HG02623 (cell line): ENCODE measurements at regions not wholly inside any gene's neighbourhood (a gene's known extent, or its start where the extent isn't known, plus 50 kb on each side); places are given as distances from the start of the nearest gene placed in this dataset.

Experiments used
- ATAC-seq: cut with Tn5 transposase; IDR thresholded peaks from one replicate; pipeline ENCODE4 v1.9.1; 2021; ENCODE audit warnings: moderate library complexity; ENCODE audit not compliant: unreplicated experiment

DNA sequence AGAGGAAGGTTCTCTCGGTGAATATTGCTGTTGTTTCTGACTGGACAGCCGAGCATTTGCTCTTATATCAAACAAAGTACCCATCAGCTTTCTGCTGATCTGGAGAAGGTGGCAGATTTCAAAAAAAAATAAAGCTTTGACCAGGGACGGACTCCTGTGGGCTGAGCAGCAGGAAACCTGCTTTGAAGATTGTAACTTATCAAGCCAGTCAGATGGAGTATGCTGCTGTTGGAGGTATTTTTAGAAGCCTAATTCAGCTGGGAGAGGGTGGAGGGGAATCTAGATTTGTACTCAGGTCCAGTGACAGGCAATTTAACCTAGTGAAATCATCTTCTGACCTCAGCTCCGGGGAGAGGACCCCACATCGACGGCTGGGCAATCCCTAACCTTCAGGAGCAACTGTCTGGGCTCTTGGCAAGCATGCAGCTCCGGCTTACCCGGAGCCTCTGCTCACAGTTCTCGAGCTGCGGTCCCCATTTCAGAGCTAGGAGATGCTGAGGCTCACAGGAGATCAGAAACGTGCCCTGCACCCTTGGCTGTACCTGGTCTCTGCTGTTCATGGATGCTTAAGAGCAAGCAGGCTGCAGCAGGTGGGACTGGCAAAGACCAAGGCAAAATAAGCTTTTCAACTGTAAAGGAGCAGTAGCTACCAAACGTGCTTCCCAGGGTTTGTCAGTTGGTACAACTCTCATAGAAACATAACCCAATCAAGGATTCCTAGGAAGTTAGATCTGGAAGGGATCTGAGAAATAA, 89.3 kb upstream of the ST8SIA2 start:
- ATAC-seq: no peak

DNA sequence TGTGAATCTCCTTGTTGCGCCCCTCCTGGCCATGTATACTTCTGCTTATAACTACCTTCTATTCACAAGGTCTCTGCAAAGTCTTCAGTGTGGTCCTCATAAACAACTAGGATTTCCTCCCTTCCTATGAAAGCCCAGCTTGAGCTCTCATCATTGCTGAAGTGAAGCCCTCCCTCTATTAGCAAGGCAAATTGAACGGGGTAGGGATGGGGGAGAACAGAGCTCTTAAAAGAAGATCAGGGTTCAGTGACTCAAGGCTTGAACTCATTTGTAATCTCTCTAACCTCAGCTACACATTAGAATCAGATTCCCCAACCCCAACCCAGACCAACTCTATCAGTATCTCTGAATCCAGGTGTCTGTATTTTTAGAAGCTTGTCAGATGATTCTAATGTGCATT, 88.3 kb upstream of the ST8SIA2 start:
- ATAC-seq: no peak

DNA sequence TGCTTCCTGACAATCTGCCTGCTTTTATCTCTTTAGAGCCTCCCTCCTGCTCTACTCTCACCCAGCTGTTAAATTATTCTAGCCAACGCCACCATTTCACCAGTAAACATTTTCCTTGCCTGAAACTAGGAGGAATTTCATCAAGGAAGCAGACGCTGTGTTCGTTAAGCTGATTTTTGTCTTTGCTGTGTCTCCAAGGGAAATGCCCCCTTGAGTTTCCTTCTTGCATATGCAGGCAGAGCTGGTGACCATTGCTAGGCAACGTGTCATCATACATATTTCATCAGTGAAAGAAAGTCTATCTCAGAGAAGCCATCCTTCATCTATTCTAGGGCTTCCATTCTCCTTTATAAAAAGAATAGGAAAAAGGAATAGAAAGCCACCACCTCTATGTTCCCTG, 87.0 kb upstream of the ST8SIA2 start:
- no peak for ATAC-seq

DNA sequence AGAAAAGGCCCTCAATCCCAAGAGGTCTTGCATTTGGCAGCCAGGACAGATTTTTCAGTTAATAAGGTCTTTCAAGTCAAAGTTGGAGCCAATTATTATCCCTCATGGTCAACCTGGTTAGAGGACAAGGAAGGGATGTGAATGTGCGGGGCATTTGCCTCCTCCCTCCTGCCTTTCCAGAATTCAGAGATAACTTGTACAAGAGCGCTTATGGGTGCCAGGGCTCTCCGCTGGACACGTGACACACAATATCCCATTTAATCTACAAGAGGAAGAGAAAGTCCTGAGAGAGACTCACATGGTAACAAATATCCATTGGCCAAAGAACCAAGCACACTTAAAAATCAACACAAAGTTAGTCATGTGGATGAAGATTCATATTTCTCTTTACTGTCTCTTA, 78.5 kb upstream of the ST8SIA2 start:
- ATAC-seq: no peak

DNA sequence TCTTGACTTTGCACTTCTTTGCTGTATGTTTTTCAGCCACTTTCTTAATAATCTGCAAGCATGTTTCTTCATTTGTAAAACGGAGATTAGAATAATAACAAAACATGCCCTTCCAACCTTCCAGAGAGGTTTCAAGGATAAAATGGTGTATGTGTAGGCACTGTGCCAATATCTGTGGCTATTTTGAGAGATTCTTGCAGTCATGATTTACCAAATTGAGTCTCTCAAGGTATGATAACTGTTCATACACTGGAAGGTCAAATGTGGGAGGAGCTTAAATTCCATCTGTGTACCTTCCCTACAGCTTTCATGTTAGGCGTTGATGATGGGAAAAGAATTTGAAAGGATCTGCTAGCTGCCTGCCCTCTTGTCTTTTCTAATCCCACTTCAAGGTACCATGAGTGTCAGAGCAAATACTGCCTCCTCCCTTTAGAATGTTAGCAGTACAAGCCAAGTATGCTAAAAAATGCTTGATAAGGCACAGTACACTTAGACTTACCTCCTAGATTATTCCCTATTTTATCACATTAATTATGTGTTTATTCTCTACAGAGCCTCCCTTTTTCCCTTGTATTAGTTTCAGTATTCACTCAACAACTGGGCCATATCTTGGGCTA, 78.0 kb upstream of the ST8SIA2 start:
- no peak for ATAC-seq

DNA sequence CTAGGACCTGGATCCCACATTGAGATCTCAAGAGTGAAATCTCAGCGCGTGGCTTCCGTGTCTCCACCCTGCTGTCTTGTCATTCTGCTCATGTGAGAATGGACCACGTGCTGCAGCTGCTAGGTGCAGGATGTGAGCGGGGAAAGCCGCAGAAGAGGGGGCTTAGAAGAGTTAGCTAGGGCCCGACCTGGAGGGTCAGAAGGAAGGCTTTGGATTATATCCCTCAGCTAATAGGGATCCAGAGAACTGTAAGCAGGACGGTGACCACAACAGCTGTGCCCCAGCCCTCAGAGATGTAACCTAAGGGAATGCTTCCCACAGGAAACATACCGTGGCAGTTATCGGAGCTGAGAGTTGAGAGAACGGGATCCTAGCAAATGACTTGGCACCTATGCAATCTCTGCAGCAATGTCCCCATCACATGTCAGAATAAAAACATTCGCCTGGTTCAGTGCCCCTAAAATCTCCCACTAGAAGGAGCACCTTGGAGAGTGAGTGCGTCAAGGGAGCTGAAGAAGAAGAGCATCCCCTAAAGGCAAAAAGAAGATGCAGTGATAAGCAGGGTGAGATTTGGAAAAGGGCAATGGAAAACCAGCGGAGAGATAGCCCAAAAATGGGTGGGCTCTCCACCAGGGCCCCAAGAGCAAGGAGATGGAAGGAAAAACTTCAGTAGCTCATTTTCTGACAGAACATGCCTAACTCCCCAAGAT, 76.9 kb upstream of the ST8SIA2 start:
- ATAC-seq: no peak

DNA sequence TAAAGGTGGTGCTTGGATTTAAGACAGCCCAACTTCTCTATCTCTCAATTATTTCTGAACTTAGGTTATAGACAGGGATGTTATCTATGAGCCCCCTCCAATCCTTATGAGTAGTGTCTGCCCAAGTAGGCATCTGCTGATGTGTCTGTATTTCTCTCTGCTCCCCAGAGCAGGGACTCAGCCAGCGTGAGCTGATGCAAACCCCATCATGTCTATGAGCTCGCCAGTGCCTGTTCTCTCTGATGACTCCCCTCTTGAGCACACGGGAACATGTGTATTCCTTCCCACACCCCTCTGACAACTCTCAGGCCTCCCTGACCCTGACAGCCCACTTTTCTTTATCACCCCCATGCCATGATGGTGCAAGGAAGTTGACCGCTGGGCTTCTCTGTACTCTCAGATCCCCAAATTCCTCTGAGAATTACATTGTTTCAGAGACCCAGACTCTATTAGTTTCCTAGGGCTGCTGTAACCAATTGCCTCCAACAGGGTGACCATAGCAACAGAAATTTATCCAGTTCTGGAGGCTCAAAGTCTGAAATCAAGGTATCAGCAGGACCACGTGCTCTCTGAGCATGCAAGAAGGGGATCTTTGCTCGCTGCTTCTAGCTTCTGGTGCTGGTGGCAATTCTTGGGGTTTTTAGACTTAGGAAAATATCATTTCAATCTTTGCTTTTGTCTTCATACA, 73.5 kb upstream of the ST8SIA2 start:
- no peak for ATAC-seq

DNA sequence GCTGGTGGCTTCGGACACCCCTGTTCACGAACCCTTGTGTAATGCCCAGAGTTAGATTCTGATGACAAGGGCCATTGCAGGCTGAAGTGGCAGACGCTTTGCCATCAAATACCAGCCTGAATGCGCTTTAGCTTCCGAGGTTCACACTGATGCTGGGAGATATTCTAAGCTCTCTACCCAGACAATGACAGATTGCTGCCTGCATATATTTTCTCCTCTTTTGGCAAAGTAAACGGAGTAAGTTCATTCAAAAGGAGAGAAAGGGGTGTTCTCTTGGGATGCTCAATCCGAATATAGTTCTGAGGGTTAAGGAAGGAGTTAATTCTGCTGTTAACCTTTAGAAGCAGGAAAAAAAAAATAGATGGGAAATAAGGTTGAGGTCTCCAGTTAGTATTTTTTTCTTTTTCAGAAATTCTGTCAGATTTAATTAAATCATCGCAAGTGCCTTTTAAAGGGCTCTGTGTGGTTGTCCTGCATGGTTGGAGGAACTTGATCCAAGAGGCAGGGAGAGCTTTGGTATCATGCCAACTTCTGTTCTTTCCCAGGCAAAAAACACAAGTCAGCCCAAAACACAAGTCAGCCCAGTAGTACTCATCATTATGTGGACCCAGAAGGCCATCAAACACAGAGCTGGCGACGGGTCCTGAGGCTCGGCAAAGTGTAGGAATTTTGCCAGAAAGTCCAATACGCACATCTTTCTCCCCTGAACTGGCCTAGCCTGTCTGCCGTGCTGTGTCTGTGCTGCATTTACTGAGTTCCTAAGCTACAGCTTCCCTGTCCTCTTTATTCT, 70.9 kb upstream of the ST8SIA2 start:
- no peak for ATAC-seq

DNA sequence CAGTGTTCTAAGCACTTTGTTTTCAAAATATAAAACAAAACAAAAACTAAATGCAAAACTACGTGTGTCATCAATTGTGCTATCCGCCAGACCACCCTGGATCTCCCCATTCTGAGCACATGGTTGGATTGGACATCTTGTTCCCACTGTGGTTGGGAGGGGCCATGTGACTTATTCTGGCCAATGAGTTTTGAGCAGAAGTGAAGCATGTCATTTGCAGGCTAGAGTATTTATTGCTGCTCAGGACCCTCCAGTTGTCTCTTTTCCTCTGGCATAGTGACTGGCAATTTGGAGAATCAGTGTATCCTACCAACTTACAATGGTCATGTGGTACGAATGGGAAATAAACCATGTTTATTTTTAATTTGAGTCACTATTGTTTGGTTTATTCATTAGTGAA, 70.2 kb upstream of the ST8SIA2 start:
- ATAC-seq: no peak

DNA sequence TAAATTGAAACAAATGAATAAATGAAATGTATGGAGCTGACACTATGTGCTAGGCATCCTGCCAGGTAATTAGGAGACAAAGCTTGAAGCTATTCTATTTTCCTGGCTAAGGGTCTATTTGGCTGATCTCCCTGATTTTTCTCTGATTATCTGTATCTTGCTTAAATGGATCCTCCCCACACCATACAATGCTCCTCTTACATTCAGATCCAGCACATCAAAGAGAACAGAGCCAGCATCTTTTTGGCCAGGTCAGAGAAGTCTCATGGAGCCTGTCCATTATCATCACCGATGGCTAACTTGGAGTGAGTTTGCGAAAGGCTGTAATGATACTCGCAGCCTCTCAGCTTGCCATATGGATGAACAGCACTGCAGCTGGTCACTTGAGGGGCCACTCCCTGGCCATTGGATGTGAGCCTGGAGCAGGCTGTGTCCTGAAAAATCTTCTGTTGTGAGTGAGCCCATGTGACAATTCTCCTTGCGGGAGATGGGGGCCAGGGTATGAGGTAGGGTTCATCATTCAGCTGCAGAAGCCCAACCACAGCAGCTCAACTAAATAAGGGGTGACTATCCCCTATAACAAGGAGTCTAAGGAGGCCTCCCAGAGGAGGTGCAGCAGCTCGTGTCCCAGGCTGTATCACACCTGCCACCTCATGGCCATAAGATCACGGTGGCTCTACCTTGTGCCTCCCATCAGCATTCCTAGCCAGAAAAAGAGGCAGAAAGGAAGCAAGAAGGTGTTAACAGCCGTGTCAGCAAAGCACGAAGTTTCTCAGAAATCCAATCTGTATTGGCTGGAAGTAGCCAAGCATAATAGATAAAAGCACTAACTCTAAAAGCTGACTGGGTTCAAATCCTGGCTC, 69.3 kb upstream of the ST8SIA2 start:
- no peak for ATAC-seq

DNA sequence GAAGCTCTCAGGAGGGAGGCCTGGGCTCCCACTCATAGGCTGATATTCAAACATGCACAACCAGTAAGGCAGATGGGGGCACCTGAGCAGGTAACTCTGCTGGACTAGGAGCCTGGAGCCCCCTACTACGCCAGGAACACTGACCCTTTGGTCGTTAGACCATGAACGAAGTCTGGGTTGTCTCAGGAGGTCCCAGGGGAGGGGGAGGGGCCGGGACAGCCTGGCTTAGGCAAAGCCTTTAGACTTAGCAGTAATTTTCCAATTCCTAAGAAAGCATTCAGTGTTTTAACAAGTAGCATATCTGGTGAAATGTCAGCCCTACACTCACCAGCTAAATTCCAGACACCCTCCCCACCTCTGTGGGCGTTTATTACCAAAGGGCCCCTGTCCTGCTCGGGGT, 67.4 kb upstream of the ST8SIA2 start:
- ATAC-seq: no peak

DNA sequence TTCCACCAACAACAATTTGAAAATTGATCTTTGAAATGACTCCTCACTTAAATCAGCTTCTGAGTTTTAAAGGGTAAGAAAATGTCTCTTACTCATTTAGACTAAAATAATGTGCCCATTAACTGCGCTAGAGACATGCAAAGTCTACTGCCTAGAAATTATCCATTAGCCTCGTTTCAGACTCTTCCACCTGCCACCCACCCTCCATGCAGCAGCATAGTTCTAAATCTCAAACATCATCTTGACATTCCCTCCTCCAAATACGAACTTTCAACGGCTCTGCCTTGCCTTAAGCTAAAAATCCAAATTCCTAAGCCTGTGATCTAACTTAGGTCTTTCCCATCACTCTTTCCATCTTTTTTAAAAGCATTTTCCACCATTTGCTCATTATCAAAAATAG, 66.6 kb upstream of the ST8SIA2 start:
- no peak for ATAC-seq

DNA sequence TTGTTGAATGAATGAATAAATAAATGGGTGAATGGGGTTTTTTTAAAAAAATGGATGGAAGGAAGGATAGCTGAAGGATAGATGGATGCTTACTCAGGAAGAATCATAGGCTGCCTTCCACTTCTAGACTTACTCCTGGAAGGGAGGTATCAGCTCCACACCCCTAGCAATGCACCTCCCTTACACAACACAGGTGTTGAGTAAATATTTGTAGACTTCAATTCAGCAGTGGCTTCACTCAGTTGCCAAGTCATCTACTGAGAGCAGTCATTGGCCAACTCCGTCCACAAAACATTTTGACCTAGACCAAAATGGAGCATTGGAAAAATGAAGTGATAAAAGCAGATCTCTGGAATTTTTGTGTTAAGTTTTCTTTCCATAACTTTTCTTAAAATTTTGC, 65.5 kb upstream of the ST8SIA2 start:
- ATAC-seq: no peak

DNA sequence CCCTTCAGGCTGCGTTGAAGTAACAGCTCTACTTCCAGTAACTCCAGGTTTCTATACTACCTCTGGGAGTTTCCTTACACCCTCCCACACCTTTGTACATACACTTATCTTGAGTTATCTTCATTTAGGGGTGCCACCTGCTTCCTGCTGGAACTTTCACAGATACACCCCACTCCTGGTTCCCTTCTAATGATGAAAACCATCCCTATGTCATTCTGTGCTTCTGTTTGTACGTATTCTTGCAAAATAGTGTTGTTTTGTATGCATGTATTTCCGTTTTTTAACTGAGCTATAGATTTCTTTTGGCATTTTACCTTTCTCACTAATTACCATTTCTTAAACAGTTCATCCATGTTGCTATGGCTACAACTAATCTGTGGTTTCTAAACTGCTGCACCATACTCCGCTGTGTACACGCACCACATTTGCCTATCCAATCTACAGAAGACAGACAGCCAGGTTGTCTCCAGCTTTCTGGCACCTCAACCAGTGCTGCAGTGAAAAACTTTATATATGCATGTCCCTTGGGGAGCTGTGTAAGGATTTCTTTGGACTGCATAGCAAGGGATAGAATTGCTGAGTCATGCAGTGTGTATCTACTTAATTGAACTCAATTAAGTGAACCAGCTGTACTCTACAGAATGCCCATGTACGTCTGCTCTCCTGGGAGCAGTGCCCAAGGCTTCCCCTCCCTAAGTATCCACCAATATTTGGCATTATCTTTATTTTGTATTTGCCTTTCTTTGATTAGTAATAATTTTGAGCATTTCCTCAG, 61.4 kb upstream of the ST8SIA2 start:
- ATAC-seq: no peak

DNA sequence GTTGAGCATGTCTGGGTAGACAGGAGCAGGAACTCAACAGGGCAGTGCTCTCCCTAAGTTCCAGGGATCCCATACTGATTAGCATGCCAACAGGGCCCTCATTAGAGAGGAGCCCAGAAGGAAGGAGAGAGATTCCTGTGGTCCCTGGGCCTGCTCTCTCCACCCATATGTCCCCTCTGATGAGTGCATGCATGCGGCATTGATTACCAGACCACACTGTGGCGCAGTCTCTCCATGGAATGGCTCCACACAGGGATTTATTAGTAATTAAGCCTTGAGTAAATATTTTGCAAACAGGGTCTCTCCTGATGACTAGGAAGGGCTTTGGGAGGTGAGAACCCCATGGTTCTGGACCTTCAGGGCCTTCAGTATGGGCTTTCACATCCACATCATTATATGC, 60.0 kb upstream of the ST8SIA2 start:
- ATAC-seq: no peak

DNA sequence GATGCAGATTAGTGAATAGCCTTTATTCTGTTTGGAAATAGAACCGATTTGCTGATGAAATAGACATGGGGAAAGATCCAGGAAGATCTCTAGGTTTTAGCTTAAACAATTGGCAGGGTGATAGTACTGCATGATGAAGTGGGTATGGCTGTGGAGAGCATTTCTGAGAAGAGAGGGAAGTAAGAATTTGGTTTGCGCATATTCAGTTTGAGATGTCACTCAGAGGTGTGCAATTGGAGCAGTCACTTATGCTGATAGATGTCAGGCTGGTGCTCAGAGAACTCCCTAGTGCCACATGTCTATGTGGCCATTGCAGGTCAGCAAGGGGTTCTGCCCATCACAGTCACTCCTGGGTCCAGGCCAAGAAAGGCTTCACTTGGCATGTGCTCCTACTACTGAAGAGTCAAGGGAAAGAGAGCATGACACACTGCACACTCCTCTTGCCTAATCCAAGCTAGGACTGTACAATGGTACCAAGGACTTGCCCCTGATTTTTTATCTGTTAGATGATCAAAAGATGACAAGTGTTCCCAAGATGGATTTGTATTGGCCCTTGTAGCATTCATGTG, 57.2 kb upstream of the ST8SIA2 start:
- no peak for ATAC-seq

DNA sequence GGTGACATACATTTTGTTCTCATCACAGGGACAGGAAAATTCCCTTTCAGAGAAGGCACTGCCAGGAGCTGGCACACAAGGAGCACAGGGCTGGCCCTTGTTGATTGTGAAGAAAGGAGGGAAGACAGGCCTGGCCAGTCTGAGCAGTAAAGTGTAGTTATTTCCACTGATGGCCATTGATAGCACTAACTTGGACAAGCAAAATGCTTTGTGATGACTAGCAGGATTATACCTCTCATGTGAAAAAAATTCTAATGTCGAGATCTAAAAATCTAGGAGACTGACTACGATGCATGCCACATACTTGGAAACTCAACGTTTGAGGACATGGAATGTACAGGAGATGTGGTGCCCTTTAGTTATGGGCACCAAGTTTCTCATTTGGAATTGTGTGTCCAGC, 54.3 kb upstream of the ST8SIA2 start:
- ATAC-seq: no peak
